KOPT-K1 (cell line): ENCODE measurements at regions not wholly inside any gene's neighbourhood (a gene's known extent, or its start where the extent isn't known, plus 50 kb on each side); places are given as distances from the start of the nearest gene placed in this dataset.
"Not testable (repeated sequence)": the region's sequence is repeated elsewhere in the genome, so short reads cannot be mapped to it uniquely, and the experiment has no call there.

Source experiments
- H3K27ac ChIP-seq: fragments of 200-600 bp; sonication (generic); 2 replicates; pipeline ENCODE4 v1.5.1; 2016; ENCODE audit warnings: antibody characterized with exemption, mild to moderate bottlenecking, low read depth, low read length; ENCODE audit not compliant: poor library complexity, severe bottlenecking
- H3K36me3 ChIP-seq: fragments of 200-600 bp; sonication (generic); 2 replicates; pipeline ENCODE4 v1.5.1; 2017; ENCODE audit warnings: antibody characterized with exemption, mild to moderate bottlenecking, low read length, moderate library complexity; ENCODE audit not compliant: insufficient read depth
- H3K9me3 ChIP-seq: fragments of 200-600 bp; sonication (generic); 2 replicates; pipeline ENCODE4 v1.5.1; 2017; ENCODE audit warnings: antibody characterized with exemption, low read length, mild to moderate bottlenecking; ENCODE audit not compliant: insufficient read depth, poor library complexity, severe bottlenecking

GRCh38 chr9:107792596-107792995, 303.0 kb upstream of the KLF4 start:
- H3K36me3 ChIP-seq, result no peaks in the 10 kb centered on the region
- H3K9me3 ChIP-seq, result no peaks in the 10 kb centered on the region
- no peak overlapping the region for H3K27ac ChIP-seq

GRCh38 chr9:107792006-107792405, 302.4 kb upstream of the KLF4 start:
- H3K27ac ChIP-seq, result no peak overlapping the region
- no peaks in the 10 kb centered on the region for H3K36me3 ChIP-seq
- H3K9me3 ChIP-seq, result no peaks in the 10 kb centered on the region

- Histone ChIP-seq H3K9me3 (no peaks in the 10 kb centered on the region), H3K36me3 (no peaks in the 10 kb centered on the region), H3K27ac (no peak overlapping the region)
These were observed 299.6 kb upstream of the KLF4 start for GRCh38 chr9:107789001-107789700.

GRCh38 chr9:107786561-107786960, 297.0 kb upstream of the KLF4 start:
- no peak overlapping the region for H3K27ac ChIP-seq
- H3K9me3 ChIP-seq, result no peaks in the 10 kb centered on the region
- no peaks in the 10 kb centered on the region for H3K36me3 ChIP-seq

- H3K27ac ChIP-seq, result no peak overlapping the region
- no peaks in the 10 kb centered on the region for H3K36me3 ChIP-seq
- H3K9me3 ChIP-seq, result no peaks in the 10 kb centered on the region
These were observed 294.8 kb upstream of the KLF4 start for GRCh38 chr9:107784235-107784958.

GRCh38 chr9:107782789-107783188, 293.2 kb upstream of the KLF4 start:
- H3K36me3 ChIP-seq, result no peaks in the 10 kb centered on the region
- no peaks in the 10 kb centered on the region for H3K9me3 ChIP-seq
- no peak overlapping the region for H3K27ac ChIP-seq

GRCh38 chr9:107782381-107782780, 292.8 kb upstream of the KLF4 start:
- H3K9me3 ChIP-seq, result no peaks in the 10 kb centered on the region
- H3K27ac ChIP-seq, result no peak overlapping the region
- no peaks in the 10 kb centered on the region for H3K36me3 ChIP-seq

- no peaks in the 10 kb centered on the region for H3K36me3 ChIP-seq
- no peaks in the 10 kb centered on the region for H3K9me3 ChIP-seq
- H3K27ac ChIP-seq, result no peak overlapping the region
These were observed 291.4 kb upstream of the KLF4 start for GRCh38 chr9:107780960-107781359.

GRCh38 chr9:107779731-107780130, 290.2 kb upstream of the KLF4 start:
- Histone ChIP-seq H3K27ac (no peak overlapping the region), H3K9me3 (no peaks in the 10 kb centered on the region), H3K36me3 (no peaks in the 10 kb centered on the region)

GRCh38 chr9:107778661-107779060, 289.1 kb upstream of the KLF4 start:
- Histone ChIP-seq H3K27ac (no peak overlapping the region), H3K36me3 (no peaks in the 10 kb centered on the region), H3K9me3 (no peaks in the 10 kb centered on the region)

- H3K36me3 ChIP-seq, H3K9me3 ChIP-seq, H3K27ac ChIP-seq: not testable (repeated sequence)
These were observed 284.5 kb upstream of the KLF4 start for GRCh38 chr9:107774099-107774498.

GRCh38 chr9:107772988-107773387, 283.4 kb upstream of the KLF4 start:
- peaks cover 6% of the 10 kb centered on the region for H3K9me3 ChIP-seq
- H3K27ac ChIP-seq, result no peak overlapping the region
- no peaks in the 10 kb centered on the region for H3K36me3 ChIP-seq

GRCh38 chr9:107770716-107771115, 281.1 kb upstream of the KLF4 start:
- Histone ChIP-seq H3K36me3 (no peaks in the 10 kb centered on the region), H3K27ac (no peak overlapping the region), H3K9me3 (peaks cover 6% of the 10 kb centered on the region)

- Histone ChIP-seq H3K36me3 (no peaks in the 10 kb centered on the region), H3K9me3 (peaks cover 6% of the 10 kb centered on the region), H3K27ac (no peak overlapping the region)
These were observed 278.7 kb upstream of the KLF4 start for GRCh38 chr9:107768224-107768623.

GRCh38 chr9:107767711-107768110, 278.1 kb upstream of the KLF4 start:
- H3K36me3 ChIP-seq, result no peaks in the 10 kb centered on the region
- no peak overlapping the region for H3K27ac ChIP-seq
- peaks cover under 1% of the 10 kb centered on the region for H3K9me3 ChIP-seq

GRCh38 chr9:107763469-107763868, 273.9 kb upstream of the KLF4 start:
- H3K36me3 ChIP-seq, H3K9me3 ChIP-seq, H3K27ac ChIP-seq: not testable (repeated sequence)
